ENCODE measurements at regions not wholly inside any gene's neighbourhood (a gene's known extent, or its start where the extent isn't known, plus 50 kb on each side); places are given as distances from the start of the nearest gene placed in this dataset.

DNA sequence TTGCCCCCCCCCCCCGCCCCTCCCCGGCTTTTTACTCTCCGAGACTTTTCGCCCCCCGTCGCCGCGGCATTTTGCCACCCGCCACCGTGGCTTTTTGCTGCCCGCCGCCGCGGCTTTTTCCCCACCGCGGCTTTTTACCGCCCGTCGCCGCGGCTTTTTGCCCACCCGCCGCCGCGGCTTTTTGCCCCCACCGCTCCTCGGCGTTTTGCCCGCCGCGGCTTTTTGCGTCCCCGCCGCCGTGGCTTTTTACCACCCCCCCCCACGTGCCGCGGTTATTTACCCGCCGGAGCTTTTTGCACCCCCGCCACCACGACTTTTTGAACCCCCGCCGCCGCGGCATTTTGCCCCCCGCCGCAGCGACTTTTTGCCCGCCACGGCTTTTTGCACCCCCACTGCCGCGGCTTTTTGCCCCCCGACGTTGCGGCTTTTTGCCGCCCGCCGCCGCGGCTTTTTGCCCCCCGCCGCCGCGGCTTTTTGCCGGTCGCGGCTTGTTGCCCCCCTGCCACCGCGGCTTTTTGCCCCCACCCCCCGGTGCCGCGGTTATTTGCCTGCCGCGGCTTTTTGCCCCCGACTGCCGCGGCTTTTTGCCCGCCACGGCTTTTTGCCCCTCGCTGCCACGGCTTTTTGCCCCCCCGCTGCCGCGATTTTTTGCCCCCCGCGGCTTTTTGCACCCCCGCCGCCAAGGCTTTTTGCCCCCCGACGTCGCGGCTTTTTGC, 461.1 kb downstream of the ZNF33B start:
- peaks cover 0 to 5% (median 0%) of the 10 kb centered on the region in 3 donors for H3K27me3 ChIP-seq (ENCODE audit: control insufficient read depth in 3 of 3, insufficient read depth in 3 of 3, low read length in 2 of 3)
- no peak overlapping the region for H3K27ac ChIP-seq (ENCODE audit: low read depth in 1 of 2, low read length in 1 of 2)
- H3K9me3 ChIP-seq (ENCODE audit: control insufficient read depth in 4 of 4, insufficient read depth in 3 of 4, low read length in 3 of 4), result peaks cover 0 to 2% (median 0%) of the 10 kb centered on the region in 4 donors
- DNase-seq, result no peak
- no peaks in the 10 kb centered on the region for H3K4me1 ChIP-seq (ENCODE audit: control insufficient read depth in 5 of 5, insufficient read depth in 5 of 5, low read length in 5 of 5)
- no peak for ATAC-seq (ENCODE audit: insufficient read depth, low FRiP score)
- 5 to 10% methylated on average over 51 to 89 of the region's 93 CpGs for WGBS, 2 donors
- TF ChIP-seq, protein P1, sequence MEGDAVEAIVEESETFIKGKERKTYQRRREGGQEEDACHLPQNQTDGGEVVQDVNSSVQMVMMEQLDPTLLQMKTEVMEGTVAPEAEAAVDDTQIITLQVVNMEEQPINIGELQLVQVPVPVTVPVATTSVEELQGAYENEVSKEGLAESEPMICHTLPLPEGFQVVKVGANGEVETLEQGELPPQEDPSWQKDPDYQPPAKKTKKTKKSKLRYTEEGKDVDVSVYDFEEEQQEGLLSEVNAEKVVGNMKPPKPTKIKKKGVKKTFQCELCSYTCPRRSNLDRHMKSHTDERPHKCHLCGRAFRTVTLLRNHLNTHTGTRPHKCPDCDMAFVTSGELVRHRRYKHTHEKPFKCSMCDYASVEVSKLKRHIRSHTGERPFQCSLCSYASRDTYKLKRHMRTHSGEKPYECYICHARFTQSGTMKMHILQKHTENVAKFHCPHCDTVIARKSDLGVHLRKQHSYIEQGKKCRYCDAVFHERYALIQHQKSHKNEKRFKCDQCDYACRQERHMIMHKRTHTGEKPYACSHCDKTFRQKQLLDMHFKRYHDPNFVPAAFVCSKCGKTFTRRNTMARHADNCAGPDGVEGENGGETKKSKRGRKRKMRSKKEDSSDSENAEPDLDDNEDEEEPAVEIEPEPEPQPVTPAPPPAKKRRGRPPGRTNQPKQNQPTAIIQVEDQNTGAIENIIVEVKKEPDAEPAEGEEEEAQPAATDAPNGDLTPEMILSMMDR (IDR thresholded peaks at IDR 0.05; ENCODE audit: control extremely low read depth, extremely low read depth), result no peak
- no peak overlapping the region for H3K9ac ChIP-seq (ENCODE audit: insufficient read depth in 1 of 2, low read length in 2 of 2)
- H3K4me3 ChIP-seq, result no peak overlapping the region
- no peaks in the 10 kb centered on the region for H3K36me3 ChIP-seq (ENCODE audit: control insufficient read depth in 4 of 4, insufficient read depth in 4 of 4, low read length in 4 of 4)

GRCh38 chr10:42150428-42151061, 487.8 kb downstream of the ZNF33B start:
- TF ChIP-seq, protein P1 (IDR thresholded peaks at IDR 0.05; ENCODE audit: control extremely low read depth, extremely low read depth), result no peak
- DNase-seq (no peak), ATAC-seq (ENCODE audit: insufficient read depth, low FRiP score) (no peak)
- no peak overlapping the region for H3K27ac ChIP-seq (ENCODE audit: low read depth in 1 of 2, low read length in 1 of 2)
- 38 to 62% methylated on average over 56 to 59 of the region's 59 CpGs for WGBS, 2 donors
- no peaks in the 10 kb centered on the region for H3K36me3 ChIP-seq (ENCODE audit: control insufficient read depth in 4 of 4, insufficient read depth in 4 of 4, low read length in 4 of 4)
- H3K27me3 ChIP-seq (ENCODE audit: control insufficient read depth in 3 of 3, insufficient read depth in 3 of 3, low read length in 2 of 3), result peaks cover 0 to 4% (median 0%) of the 10 kb centered on the region in 3 donors
- H3K4me3 ChIP-seq, result no peak overlapping the region
- peaks cover 0 to 21% (median 0%) of the 10 kb centered on the region in 4 donors for H3K9me3 ChIP-seq (ENCODE audit: control insufficient read depth in 4 of 4, insufficient read depth in 3 of 4, low read length in 3 of 4)
- no peak overlapping the region for H3K9ac ChIP-seq (ENCODE audit: insufficient read depth in 1 of 2, low read length in 2 of 2)
- H3K4me1 ChIP-seq (ENCODE audit: control insufficient read depth in 5 of 5, insufficient read depth in 5 of 5, low read length in 5 of 5), result no peaks in the 10 kb centered on the region

DNA sequence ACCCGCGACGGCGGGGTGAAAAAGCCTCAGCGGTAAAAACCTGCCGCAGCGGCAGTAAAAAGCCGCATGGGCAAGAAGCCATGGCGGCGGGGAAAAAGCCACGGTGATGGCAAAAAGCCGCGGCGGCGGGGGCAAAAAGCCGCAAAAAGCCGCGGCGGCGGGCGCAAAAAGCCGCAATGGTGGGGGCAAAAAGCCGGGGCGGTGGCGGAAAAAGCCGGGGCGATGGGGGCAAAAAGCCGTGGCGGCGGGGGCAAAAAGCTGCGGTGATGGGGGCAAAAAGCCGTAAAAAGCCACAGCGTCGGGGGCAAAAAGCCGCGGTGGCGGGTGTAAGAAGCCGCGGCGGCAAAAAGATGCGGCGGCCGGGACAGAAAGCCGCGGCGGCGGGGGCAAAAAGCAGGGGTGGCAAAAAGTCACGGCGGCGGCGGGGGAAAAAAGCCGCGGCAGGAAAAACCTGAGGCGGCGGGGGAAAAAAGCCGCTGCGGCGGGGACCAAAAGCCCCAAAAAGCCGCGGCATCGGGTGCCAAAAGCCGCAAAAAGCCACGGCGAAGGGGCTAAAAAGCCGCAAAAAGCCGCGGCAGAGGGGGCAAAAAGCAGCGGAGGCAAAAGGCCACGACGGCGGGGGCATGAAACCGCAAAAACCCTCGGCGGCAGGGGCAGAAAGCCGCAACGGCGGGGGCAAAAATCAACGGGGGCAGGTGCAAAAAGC, 488.5 kb downstream of the ZNF33B start:
- Histone ChIP-seq H3K27ac (ENCODE audit: low read depth in 1 of 2, low read length in 1 of 2) (no peak overlapping the region), H3K9me3 (ENCODE audit: control insufficient read depth in 4 of 4, insufficient read depth in 3 of 4, low read length in 3 of 4) (peaks cover 0 to 21% (median 0%) of the 10 kb centered on the region in 4 donors), H3K36me3 (ENCODE audit: control insufficient read depth in 4 of 4, insufficient read depth in 4 of 4, low read length in 4 of 4) (no peaks in the 10 kb centered on the region), H3K4me1 (ENCODE audit: control insufficient read depth in 5 of 5, insufficient read depth in 5 of 5, low read length in 5 of 5) (no peaks in the 10 kb centered on the region), H3K4me3 (no peak overlapping the region), H3K27me3 (ENCODE audit: control insufficient read depth in 3 of 3, insufficient read depth in 3 of 3, low read length in 2 of 3) (peaks cover 0 to 4% (median 0%) of the 10 kb centered on the region in 3 donors), H3K9ac (ENCODE audit: insufficient read depth in 1 of 2, low read length in 2 of 2) (no peak overlapping the region)
- TF ChIP-seq, protein P1 (IDR thresholded peaks at IDR 0.05; ENCODE audit: control extremely low read depth, extremely low read depth), result no peak
- 42 to 57% methylated on average over 74 to 78 of the region's 78 CpGs for WGBS, 2 donors
- no peak for DNase-seq
- ATAC-seq (ENCODE audit: insufficient read depth, low FRiP score), result no peak

Data from lung (tissue), 11 donors.